ENCODE measurements at regions not wholly inside any gene's neighbourhood (a gene's known extent, or its start where the extent isn't known, plus 50 kb on each side); places are given as distances from the start of the nearest gene placed in this dataset. TPM values are rescaled to one million over a fixed set of nuclear protein-coding genes. Genes with fewer than 3 reads are reported as not detected.

Small RNA genes in the stretch of these regions (small RNA-seq; reads per million reads assigned to genes)
- gene RF00012, result not detected
